ENCODE measurements at regions not wholly inside any gene's neighbourhood (a gene's known extent, or its start where the extent isn't known, plus 50 kb on each side); places are given as distances from the start of the nearest gene placed in this dataset.

DNA sequence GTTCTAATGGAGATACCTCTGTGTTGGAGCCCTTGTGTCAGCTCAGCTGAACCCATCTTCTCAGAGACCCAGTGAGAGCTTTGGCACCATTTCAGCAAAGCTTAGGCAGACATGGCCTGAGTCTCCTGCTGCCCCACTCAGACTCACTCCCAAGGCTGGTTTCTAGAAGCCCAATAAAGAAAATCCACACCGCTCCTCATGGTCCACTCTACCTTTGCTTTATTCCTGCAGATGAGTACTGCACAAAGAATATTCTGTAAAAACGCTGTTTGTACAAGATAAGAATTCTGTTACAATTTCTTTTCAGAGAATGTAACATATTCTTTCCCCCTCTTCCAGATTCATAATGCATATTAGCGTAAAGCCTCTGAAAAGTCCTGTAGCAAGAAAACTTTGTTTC, 129.3 kb downstream of the C5orf15 start:
- TF ChIP-seq EZH2phosphoT487 (IDR thresholded peaks at IDR 0.05; ENCODE audit: borderline replicate concordance, low read length) = no peak
- Histone ChIP-seq H3K36me3 (ENCODE audit: control insufficient read depth, low read length) (no peaks in the 10 kb centered on the region), H3K4me3 (ENCODE audit: low read length) (no peak overlapping the region), H3K4me1 (ENCODE audit: control insufficient read depth, low read length) (no peaks in the 10 kb centered on the region), H4K20me1 (ENCODE audit: control insufficient read depth, insufficient read depth, low read depth, low read length) (no peaks in the 10 kb centered on the region), H3K9me3 (ENCODE audit: control insufficient read depth, insufficient read depth, low read length) (no peaks in the 10 kb centered on the region), H3K27ac (ENCODE audit: low read depth, low read length) (no peak overlapping the region), H3K27me3 (ENCODE audit: control insufficient read depth, low read length) (peaks cover 25% of the 10 kb centered on the region), H3K4me2 (ENCODE audit: low read length) (no peak overlapping the region), H3K9me2 (replicated peaks; ENCODE audit: control insufficient read depth, low read length) (no peaks in the 10 kb centered on the region), H3K79me2 (ENCODE audit: control insufficient read depth, low read length) (no peaks in the 10 kb centered on the region), H3F3A (ENCODE audit: control insufficient read depth, insufficient read depth) (no peaks in the 10 kb centered on the region)

DNA sequence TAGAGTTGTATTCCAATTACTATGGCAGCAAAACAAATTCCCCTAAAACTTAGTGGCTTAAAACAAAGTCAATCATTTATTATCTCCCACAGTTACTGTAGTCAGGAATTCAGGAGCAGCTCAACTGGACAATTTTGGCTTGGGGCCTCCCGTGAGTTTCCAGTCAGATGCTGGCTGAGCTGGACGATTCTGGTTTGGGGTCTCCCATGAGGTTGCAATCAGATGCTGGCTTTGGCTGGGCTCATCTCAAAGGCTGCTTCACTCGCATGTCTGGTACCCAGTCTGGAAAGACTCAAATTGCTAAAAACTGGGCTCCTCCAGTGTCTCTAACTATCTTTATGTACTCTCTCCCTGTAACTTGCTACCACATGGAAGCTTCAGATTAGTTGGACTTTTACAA, 130.1 kb downstream of the C5orf15 start:
- H3K27me3 ChIP-seq (ENCODE audit: control insufficient read depth, low read length) = peaks cover 30% of the 10 kb centered on the region
- H3K27ac ChIP-seq (ENCODE audit: low read depth, low read length) = no peak overlapping the region
- TF ChIP-seq, protein P1, sequence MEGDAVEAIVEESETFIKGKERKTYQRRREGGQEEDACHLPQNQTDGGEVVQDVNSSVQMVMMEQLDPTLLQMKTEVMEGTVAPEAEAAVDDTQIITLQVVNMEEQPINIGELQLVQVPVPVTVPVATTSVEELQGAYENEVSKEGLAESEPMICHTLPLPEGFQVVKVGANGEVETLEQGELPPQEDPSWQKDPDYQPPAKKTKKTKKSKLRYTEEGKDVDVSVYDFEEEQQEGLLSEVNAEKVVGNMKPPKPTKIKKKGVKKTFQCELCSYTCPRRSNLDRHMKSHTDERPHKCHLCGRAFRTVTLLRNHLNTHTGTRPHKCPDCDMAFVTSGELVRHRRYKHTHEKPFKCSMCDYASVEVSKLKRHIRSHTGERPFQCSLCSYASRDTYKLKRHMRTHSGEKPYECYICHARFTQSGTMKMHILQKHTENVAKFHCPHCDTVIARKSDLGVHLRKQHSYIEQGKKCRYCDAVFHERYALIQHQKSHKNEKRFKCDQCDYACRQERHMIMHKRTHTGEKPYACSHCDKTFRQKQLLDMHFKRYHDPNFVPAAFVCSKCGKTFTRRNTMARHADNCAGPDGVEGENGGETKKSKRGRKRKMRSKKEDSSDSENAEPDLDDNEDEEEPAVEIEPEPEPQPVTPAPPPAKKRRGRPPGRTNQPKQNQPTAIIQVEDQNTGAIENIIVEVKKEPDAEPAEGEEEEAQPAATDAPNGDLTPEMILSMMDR (IDR thresholded peaks at IDR 0.05; ENCODE audit: low read depth, low read length, poor library complexity, severe bottlenecking) = no peak
- TF ChIP-seq EZH2phosphoT487 (IDR thresholded peaks at IDR 0.05; ENCODE audit: borderline replicate concordance, low read length) = no peak
- H3K4me2 ChIP-seq (ENCODE audit: low read length) = no peak overlapping the region
- H4K20me1 ChIP-seq (ENCODE audit: control insufficient read depth, insufficient read depth, low read depth, low read length) = no peaks in the 10 kb centered on the region
- no peaks in the 10 kb centered on the region for H3K9me3 ChIP-seq (ENCODE audit: control insufficient read depth, insufficient read depth, low read length)
- H3K4me1 ChIP-seq (ENCODE audit: control insufficient read depth, low read length) = no peaks in the 10 kb centered on the region
- no peaks in the 10 kb centered on the region for H3K9me2 ChIP-seq (replicated peaks; ENCODE audit: control insufficient read depth, low read length)
- H3K79me2 ChIP-seq (ENCODE audit: control insufficient read depth, low read length) = no peaks in the 10 kb centered on the region
- H3K36me3 ChIP-seq (ENCODE audit: control insufficient read depth, low read length) = no peaks in the 10 kb centered on the region
- no peak overlapping the region for H3K4me3 ChIP-seq (ENCODE audit: low read length)
- H3F3A ChIP-seq (ENCODE audit: control insufficient read depth, insufficient read depth) = no peaks in the 10 kb centered on the region

DNA sequence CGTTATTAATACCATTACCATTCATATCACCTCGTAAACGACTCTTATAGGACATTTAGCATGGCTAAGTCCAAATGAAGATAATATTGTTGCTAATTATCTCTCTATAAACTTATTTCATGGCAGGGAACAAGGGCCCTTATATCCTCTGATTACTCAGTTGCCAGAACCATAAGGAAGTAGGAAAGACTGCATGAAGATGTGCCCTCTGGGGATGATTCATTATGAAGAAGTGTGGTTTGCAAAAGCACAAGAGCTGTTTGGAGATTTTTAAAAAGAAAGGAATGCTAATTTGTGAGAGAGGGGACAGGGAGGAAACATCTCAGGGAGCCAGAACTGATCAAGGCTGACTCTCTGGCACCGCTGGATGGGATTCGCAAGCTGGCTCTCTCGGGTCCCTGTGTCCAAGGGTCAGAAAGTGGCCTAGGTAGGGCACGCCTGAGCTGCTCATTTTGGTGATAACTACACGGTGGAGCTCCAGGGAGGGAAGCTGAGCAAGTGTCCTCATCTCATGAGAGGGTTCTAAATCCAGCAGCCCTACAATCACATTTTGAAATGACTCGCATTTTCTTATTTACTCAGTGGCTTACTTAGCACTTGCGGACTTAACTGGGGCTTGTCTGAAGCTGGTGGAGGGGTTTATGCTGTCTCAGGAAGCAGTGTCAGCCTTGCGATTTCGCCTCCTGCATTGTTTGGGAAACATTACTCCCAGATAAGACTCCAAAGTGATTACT, 136.8 kb downstream of the C5orf15 start:
- Histone ChIP-seq H3F3A (ENCODE audit: control insufficient read depth, insufficient read depth) (no peaks in the 10 kb centered on the region), H3K9me2 (replicated peaks; ENCODE audit: control insufficient read depth, low read length) (no peaks in the 10 kb centered on the region), H3K36me3 (ENCODE audit: control insufficient read depth, low read length) (no peaks in the 10 kb centered on the region), H3K27me3 (ENCODE audit: control insufficient read depth, low read length) (peaks cover 25% of the 10 kb centered on the region), H3K27ac (ENCODE audit: low read depth, low read length) (no peak overlapping the region), H3K4me2 (ENCODE audit: low read length) (no peak overlapping the region), H3K79me2 (ENCODE audit: control insufficient read depth, low read length) (no peaks in the 10 kb centered on the region), H4K20me1 (ENCODE audit: control insufficient read depth, insufficient read depth, low read depth, low read length) (no peaks in the 10 kb centered on the region), H3K9me3 (ENCODE audit: control insufficient read depth, insufficient read depth, low read length) (no peaks in the 10 kb centered on the region), H3K4me1 (ENCODE audit: control insufficient read depth, low read length) (no peaks in the 10 kb centered on the region), H3K4me3 (ENCODE audit: low read length) (no peak overlapping the region)
- TF ChIP-seq, protein P1 (IDR thresholded peaks at IDR 0.05; ENCODE audit: low read depth, low read length, poor library complexity, severe bottlenecking) = no peak
- TF ChIP-seq EZH2phosphoT487 (IDR thresholded peaks at IDR 0.05; ENCODE audit: borderline replicate concordance, low read length) = no peak

DNA sequence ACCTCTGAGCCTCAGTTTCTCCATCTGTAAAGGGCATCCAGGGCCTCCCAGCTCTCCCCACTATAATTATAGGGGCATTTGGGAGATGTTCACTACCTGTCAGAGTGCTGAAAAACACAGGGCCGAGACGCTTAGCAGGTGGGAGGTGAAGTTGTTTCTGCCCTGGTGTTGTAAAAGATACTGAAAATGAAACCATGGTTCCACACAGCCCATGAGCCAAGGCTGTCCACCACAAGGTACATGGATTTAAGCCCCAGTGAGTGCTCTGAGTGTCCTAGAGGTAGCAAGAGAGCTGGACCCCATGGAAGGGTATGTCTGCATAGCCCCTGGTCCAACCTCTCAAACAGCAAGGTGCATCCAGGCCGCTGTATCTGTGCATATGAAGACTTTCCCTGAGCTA, 137.5 kb downstream of the C5orf15 start:
- peaks cover 2% of the 10 kb centered on the region for H3K4me1 ChIP-seq (ENCODE audit: control insufficient read depth, low read length)
- no peak overlapping the region for H3K4me2 ChIP-seq (ENCODE audit: low read length)
- H3K27me3 ChIP-seq (ENCODE audit: control insufficient read depth, low read length) = peaks cover 22% of the 10 kb centered on the region
- H3K4me3 ChIP-seq (ENCODE audit: low read length) = no peak overlapping the region
- H3K79me2 ChIP-seq (ENCODE audit: control insufficient read depth, low read length) = no peaks in the 10 kb centered on the region
- H3K27ac ChIP-seq (ENCODE audit: low read depth, low read length) = no peak overlapping the region
- no peaks in the 10 kb centered on the region for H4K20me1 ChIP-seq (ENCODE audit: control insufficient read depth, insufficient read depth, low read depth, low read length)
- no peaks in the 10 kb centered on the region for H3F3A ChIP-seq (ENCODE audit: control insufficient read depth, insufficient read depth)
- no peaks in the 10 kb centered on the region for H3K9me3 ChIP-seq (ENCODE audit: control insufficient read depth, insufficient read depth, low read length)
- H3K9me2 ChIP-seq (replicated peaks; ENCODE audit: control insufficient read depth, low read length) = no peaks in the 10 kb centered on the region
- H3K36me3 ChIP-seq (ENCODE audit: control insufficient read depth, low read length) = no peaks in the 10 kb centered on the region
- TF ChIP-seq, protein P1 (IDR thresholded peaks at IDR 0.05; ENCODE audit: low read depth, low read length, poor library complexity, severe bottlenecking) = no peak
- no peak for TF ChIP-seq EZH2phosphoT487 (IDR thresholded peaks at IDR 0.05; ENCODE audit: borderline replicate concordance, low read length)
